Endothelial cell of umbilical vein (primary cell): ENCODE measurements at regions not wholly inside any gene's neighbourhood (a gene's known extent, or its start where the extent isn't known, plus 50 kb on each side); places are given as distances from the start of the nearest gene placed in this dataset.

ENCODE experiments used
- CTCF ChIP-seq, 2 donors: IDR thresholded peaks; 1 replicate in 1 of 2; 2 replicates in 1 of 2; pipeline ENCODE4 v1.5.1; 2011; ENCODE audit warnings: low read length in 2 of 2, mild to moderate bottlenecking in 2 of 2, moderate library complexity in 2 of 2, control low read depth in 1 of 2, inconsistent platforms in 1 of 2, low read depth in 1 of 2; ENCODE audit not compliant: insufficient read depth in 1 of 2; ENCODE audit errors: extremely low read depth in 1 of 2
- JUN ChIP-seq: IDR thresholded peaks from 2 replicates; pipeline ENCODE4 v1.6.1; 2011; ENCODE audit warnings: borderline replicate concordance, low read depth; ENCODE audit not compliant: insufficient read length, insufficient read depth

GRCh38 chr4:173590697-173591096 lies 60.7 kb upstream of the HAND2 start:
- TF ChIP-seq CTCF (IDR thresholded peaks at IDR 0.05; ENCODE audit: extremely low read depth in 1 of 2, insufficient read depth in 1 of 2, low read depth in 1 of 2, low read length in 2 of 2): no peak
- TF ChIP-seq JUN: no peak
